IMR-90 (cell line): ENCODE measurements at regions not wholly inside any gene's neighbourhood (a gene's known extent, or its start where the extent isn't known, plus 50 kb on each side); places are given as distances from the start of the nearest gene placed in this dataset.

Experiments used
- BHLHE40 ChIP-seq: fragments of 150-350 bp; IDR thresholded peaks from 2 replicates; pipeline ENCODE4 v1.6.1; 2016; ENCODE audit warnings: mild to moderate bottlenecking, low read depth, low read length
- CEBPB ChIP-seq: IDR thresholded peaks from 2 replicates; pipeline ENCODE4 v1.6.1; 2012; ENCODE audit warnings: low read depth, low read length, improper control_type of control experiment
- CHD1 ChIP-seq: IDR thresholded peaks from 2 replicates; pipeline ENCODE4 v1.6.1; 2012; ENCODE audit warnings: low read depth, low read length, improper control_type of control experiment
- CTCF ChIP-seq: conservative IDR thresholded peaks from 2 replicates; pipeline ENCODE4 v1.5.1; 2012; ENCODE audit warnings: mild to moderate bottlenecking, low read depth, low read length, improper control_type of control experiment
- MAFK ChIP-seq: IDR thresholded peaks from 2 replicates; pipeline ENCODE4 v1.6.1; 2012; ENCODE audit warnings: low read depth, low read length, improper control_type of control experiment
- MXI1 ChIP-seq: IDR thresholded peaks from 2 replicates; pipeline ENCODE4 v1.6.1; 2012; ENCODE audit warnings: low read depth, mild to moderate bottlenecking, low read length, moderate library complexity, borderline replicate concordance
- NFE2L2 ChIP-seq: fragments of 150-350 bp; IDR thresholded peaks from 2 replicates; pipeline ENCODE4 v1.6.1; 2016; ENCODE audit warnings: low read depth, mild to moderate bottlenecking, low read length
- POLR2A ChIP-seq: IDR thresholded peaks from 2 replicates; pipeline ENCODE4 v1.6.1; 2012; ENCODE audit warnings: mild to moderate bottlenecking, low read depth, low read length
- RAD21 ChIP-seq: IDR thresholded peaks from 2 replicates; pipeline ENCODE4 v1.6.1; 2012; ENCODE audit warnings: low read length, improper control_type of control experiment
- RCOR1 ChIP-seq: IDR thresholded peaks from 2 replicates; pipeline ENCODE4 v1.6.1; 2012; ENCODE audit warnings: mild to moderate bottlenecking, low read length, improper control_type of control experiment; ENCODE audit not compliant: insufficient replicate concordance
- RFX5 ChIP-seq: IDR thresholded peaks from 2 replicates; pipeline ENCODE4 v1.8.0; 2012; ENCODE audit warnings: low read depth, mild to moderate bottlenecking, low read length, moderate library complexity
- SMC3 ChIP-seq: fragments of 150-350 bp; IDR thresholded peaks from 2 replicates; pipeline ENCODE4 v1.6.1; 2016; ENCODE audit warnings: low read depth, mild to moderate bottlenecking, antibody characterized with exemption, low read length, moderate library complexity
- USF2 ChIP-seq: fragments of 150-350 bp; IDR thresholded peaks from 2 replicates; pipeline ENCODE4 v1.6.1; 2017; ENCODE audit warnings: mild to moderate bottlenecking, antibody characterized with exemption, low read length, low read depth

GRCh38 chr16:26614237-26614841 is 452.4 kb upstream of the C16orf82 start:
- TF ChIP-seq CTCF (no peak), RCOR1 (no peak), MAFK (no peak), NFE2L2 (no peak), RAD21 (no peak), CHD1 (no peak), POLR2A (no peak), BHLHE40 (no peak), RFX5 (no peak), MXI1 (no peak), CEBPB (no peak), SMC3 (no peak), USF2 (no peak)
